22Rv1 (cell line): ENCODE measurements at regions not wholly inside any gene's neighbourhood (a gene's known extent, or its start where the extent isn't known, plus 50 kb on each side); places are given as distances from the start of the nearest gene placed in this dataset.

Experiments used
- ZFX ChIP-seq: fragments of 450-650 bp; IDR thresholded peaks from 2 replicates; pipeline ENCODE4 v1.6.1; 2017; ENCODE audit warnings: antibody characterized with exemption, borderline replicate concordance
- TF ChIP-seq, protein P1 (sequence below): fragments of 450-650 bp; IDR thresholded peaks from 2 replicates; pipeline ENCODE4 v1.5.1; 2017; ENCODE audit warnings: mild to moderate bottlenecking

DNA sequence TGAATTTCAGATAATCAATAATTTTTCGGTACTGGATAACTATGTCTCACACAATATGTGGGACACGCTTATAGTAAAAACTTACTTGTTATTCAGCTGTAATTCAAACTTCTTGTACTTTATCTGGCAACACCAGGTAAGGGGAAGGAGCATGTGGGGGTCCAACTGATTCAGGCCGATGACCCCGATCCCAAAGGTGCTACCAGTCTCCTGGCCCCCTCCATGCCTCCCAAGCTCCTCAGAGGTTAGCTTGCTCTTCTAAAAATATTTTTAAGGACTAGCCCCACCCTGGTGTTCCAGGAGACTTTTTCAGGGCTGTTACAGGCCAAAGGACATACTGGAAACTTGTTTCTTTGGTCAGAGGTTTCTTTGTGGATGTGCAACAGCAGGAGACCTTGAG is 61.8 kb upstream of the ALX4 start:
- TF ChIP-seq, protein P1, sequence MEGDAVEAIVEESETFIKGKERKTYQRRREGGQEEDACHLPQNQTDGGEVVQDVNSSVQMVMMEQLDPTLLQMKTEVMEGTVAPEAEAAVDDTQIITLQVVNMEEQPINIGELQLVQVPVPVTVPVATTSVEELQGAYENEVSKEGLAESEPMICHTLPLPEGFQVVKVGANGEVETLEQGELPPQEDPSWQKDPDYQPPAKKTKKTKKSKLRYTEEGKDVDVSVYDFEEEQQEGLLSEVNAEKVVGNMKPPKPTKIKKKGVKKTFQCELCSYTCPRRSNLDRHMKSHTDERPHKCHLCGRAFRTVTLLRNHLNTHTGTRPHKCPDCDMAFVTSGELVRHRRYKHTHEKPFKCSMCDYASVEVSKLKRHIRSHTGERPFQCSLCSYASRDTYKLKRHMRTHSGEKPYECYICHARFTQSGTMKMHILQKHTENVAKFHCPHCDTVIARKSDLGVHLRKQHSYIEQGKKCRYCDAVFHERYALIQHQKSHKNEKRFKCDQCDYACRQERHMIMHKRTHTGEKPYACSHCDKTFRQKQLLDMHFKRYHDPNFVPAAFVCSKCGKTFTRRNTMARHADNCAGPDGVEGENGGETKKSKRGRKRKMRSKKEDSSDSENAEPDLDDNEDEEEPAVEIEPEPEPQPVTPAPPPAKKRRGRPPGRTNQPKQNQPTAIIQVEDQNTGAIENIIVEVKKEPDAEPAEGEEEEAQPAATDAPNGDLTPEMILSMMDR, result no peak
- no peak for TF ChIP-seq ZFX
